M059J (cell line): ENCODE measurements at regions not wholly inside any gene's neighbourhood (a gene's known extent, or its start where the extent isn't known, plus 50 kb on each side); places are given as distances from the start of the nearest gene placed in this dataset.

Experiments
- DNase-seq: peaks from one replicate; pipeline ENCODE4 v3.0.0-alpha.2; 2012; ENCODE audit warnings: low read depth

DNA sequence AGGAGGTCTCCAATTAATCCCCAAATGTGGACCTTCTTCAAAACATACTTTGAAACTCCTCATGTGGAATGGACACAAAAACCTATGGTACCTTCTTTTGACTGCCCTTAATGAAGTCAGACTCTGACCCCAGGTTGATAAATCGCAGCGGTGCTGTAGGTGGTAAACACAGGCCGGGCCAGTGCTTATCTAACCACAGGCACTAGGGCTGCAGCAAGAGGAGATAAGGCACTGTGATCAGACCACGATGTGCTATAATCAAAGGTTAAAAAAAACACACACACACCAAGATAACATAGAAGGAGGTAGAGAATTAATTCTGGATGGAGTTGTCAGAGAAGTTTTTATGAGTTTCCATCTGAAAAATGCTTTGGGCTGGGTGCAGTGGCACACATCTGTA, 52.3 kb upstream of the SIPA1L2 start:
- DNase-seq = peak; percentile 37

DNA sequence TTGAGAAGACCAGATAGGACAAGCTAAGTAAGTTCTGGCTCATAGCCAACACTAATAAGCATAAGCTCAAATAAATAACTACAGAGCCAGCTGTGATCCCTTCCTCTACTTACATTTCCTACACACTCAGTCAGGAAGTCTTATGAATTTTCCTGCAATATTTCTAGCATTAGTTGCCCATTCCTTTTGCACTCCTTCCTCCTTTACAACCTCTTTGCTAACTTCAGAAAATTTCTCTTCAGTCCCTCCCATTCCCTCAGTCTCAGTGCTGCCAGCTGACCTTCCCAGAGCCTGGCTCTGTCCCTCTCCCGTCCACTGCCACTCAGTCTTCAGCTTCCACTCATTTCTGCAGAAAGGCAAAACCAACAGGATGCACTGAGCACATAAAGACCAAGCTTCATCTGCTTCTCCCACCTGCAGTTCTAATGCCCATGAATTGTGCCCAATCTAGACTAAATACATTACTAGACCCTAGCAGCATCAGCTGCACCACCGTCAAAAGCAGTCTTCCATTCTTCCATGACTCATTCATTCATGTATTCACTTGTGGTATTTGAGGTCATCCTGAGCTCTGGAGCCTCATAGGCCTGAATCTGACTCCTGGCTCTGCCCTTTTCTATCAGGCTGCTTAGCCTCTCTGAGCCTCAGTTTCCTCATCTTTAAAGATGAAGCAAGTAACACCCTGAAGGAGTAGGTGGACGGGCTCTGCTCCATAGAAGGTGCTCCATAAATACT, 54.6 kb upstream of the SIPA1L2 start:
- peak; percentile 81 for DNase-seq

DNA sequence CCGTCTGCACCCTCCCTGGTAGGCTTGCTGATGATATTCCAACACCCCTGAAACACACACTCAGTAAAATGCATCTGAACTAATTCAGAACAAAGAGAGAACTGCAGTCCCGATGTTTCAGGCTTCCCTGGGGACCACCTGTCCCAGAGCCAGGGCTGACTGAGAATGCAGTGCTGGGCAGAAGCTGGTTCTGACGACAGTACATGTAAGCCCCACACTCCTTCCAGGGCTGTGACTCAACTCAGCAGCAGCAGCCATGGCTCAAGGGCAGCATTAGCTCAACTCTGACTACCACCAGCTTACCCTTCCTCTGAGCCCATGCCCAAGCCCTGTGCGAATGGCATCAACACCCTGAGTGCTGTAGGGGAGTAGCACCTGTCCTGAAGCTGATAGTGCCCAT, 56.4 kb upstream of the SIPA1L2 start:
- DNase-seq = peak; percentile 25

DNA sequence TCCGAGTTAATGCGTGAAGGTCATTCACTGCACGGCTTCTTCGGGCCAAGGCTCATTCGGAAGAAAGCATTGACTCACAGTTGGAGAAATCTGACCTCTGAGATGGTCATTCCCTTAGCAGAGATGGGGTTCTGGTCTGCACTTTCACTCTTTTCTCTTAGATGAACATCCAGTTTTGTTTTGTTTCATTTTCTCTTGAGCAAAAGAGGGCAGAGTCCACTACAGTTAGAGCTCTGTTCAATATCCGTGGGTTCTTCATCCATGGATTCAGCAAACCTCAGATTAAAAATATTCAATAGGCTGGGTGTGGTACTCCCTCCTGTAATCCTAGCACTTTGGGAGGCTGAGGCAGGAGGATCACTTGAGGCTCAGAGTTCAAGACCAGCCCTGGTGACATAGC, 57.4 kb upstream of the SIPA1L2 start:
- no peak for DNase-seq

DNA sequence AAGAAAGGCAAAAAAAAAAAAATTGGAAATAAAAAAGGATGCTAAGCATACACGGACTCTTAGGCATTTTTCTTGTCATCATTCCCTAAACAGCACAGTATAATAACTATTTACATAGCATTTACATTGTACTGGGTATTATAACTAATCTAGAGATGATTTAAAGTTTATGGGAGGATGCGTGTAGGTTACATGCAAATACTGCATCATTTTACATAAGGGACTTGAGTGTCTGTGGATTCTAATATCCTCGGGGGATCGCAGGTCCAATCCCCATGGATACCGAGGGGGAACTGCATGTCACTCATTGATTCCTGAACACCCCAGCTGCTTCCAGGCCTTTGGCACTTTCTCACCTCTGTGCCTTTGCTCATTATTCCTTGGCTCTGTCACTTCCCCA, 57.8 kb upstream of the SIPA1L2 start:
- DNase-seq = no peak

DNA sequence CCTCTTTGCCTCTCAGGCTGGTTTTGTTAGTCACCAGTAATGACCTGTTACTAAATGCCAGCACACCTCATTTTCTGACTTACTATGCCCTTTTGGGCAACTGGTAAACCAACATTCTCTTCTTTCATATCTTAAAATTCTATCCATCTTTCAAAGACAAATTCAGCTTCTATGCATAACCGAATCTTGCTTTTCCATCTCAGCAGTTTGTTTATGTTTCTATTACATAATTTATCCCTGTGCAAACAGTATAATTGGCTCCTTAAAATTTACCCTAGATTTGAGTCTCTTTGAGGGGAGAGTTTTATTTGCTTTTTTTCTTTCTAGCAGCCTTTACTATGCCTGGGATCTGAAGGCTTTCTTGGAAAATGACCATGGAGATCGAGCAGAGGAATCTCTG, 58.5 kb upstream of the SIPA1L2 start:
- no peak for DNase-seq

DNA sequence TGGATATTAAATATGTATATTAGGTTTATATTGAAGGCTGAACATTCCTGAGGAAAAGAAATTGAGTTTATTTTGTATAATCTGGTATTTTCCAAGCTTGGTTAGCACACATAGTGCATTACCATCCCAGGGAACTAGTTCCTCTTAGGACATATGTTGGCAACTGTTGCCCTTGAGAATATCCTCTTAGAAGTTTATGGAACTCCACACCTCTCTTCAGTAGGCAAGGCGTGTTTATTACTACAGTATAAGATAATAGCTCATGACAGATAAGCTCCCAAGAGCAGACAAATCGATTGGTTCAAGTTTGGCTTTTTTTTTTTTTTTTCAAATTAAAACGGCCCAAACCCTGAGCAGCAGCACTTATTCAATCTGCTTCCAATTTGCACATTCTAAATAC, 59.8 kb upstream of the SIPA1L2 start:
- no peak for DNase-seq

DNA sequence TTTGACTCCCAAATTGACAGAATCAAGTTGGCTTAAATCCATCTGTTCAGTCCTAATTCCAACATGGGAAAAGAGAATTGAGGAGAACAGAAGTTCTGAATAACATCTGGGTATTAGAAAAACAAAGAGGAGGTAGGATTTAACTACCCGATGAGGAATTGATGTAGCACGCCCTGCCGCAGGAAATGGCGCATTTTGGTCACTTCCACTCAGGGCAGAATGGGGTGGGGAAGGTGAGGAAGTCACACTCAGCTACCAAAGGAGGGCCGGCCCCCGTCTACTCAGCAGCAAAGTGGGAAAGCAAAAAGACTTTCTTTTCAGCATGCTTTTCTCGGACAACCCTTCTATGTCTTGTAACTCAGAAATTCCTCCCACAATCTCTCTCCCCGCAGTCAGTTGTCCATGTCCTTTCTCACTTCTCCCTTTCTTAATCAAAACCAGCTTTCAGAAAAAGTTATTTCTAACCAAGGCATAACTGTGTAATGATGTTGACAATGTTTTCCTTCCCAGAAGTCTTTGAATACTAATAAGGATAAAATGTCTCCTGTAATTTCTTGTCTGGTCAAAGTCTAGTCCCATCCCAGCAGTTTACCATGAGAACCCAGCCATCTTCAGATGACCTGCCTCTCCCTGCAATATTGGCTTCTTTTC, 60.5 kb upstream of the SIPA1L2 start:
- DNase-seq = no peak

DNA sequence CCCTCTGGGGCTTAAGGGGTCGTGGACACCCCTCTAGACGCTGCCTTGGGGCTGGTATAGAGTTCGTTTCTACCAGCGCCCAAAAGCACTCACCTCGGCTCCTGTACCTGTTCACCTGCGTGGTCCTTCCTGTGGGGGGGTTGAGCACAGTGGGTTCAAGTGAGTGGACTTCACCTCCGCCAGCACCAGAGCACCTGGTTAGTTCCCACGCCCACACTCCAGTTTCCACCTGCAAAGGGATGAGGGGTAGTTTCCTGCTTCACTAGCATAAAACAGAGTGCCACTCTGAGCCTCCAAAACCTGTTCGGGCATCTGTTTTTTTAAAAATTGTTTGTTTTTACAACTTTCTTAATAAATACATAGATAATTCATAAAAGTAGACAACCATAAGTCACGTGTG, 64.5 kb upstream of the SIPA1L2 start:
- no peak for DNase-seq

DNA sequence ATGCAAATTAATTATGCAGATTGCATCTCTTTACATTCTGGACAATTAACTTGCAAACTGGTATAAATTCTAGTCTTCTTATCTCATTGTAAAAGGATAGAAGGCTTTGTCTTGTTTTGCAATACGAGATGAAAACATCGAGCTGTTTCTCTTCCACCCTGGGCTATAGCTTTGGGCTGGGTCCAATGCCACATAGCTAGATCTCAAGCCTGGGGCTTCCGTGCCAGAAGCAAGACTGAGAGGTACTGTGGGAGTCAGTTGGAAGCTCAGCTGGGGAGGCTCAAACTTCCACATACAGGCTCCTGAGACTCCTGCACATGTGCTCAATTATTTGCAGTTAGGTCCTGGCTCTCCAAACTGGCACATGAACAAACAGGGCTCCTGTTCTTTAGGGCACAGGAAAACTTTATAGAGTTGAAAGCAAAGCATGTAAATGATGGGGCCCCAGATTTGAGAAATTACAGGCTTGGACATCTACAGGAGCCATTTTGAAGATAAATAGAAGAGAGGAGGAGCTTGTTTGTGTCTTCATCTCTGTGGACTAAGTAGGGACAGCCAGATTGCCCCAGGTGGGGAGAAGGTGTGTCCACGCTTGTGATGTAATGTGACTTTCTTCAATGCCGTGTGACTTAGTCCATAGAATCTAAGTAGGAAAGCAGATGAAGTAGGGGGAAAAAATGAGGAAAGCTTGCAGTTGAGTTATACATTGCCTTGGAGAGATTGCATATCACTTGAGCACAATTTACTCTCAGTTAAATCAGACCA, 65.9 kb upstream of the SIPA1L2 start:
- no peak for DNase-seq

DNA sequence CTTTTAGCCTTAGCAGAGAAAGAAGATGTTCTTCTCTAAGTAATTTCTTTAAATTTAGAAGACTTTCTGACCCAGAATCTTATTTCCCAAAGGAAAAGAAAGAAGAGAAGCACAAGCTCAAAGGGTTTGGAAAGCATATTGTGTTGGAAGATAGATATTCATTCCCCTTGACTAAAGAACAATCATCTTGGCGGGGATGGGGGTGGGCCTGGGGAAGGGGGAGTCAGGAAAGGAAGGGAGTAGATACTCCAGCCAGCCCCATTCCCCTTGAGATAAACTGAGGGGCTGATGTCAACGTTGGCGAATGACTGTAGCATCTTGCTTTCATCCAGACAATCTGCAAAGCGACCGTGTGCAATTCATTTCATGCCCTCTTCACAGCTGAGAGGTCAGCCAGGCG, 66.5 kb upstream of the SIPA1L2 start:
- no peak for DNase-seq

DNA sequence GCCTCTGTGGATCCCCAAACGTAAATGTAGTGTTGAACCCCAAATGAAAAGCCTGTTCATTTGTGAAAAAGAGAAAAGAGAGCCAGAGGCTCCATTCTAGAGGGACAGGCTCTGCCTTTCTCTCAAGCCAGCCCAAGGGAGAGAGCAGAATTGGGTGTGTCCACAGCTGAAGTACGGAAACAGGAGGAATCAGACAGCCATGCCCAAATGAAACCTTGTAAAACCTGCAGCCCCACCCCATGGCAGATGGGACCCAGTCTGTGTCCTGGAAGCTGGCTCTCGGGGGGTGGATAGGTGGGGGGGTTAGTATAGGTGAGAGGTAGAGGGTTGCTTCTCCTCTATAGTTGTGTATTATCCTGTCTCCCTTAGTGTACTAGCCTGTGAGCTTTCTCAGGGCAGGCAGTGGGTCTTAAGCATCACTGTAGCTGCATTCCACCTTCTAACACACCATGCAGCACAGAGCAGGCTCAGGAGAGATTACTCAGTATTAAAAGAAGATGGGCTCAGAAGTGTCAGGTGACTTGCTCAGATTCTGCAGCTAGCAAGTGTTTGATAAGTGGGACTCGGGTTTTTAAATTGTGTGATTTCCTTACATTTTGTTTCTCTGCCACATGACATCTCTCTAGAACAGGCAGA, 67.4 kb upstream of the SIPA1L2 start:
- no peak for DNase-seq

DNA sequence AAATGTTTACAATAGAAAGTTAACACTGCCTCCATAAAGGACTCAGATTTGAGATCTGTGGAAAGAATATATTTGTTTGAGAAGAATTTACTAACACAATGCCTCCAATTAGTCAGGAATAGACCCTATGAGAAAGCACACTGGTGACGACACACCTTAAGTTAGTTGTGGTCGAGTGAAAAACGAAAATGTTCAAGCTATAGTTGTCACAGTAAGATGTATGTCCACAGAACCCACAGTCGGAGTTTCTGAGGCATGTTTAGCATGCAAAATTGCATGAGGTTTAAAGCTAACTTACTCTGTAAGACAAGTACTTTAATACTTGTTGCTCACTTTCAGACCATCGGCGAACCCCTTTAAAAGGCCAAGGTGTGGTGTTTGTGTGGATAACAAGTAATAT, 69.9 kb upstream of the SIPA1L2 start:
- no peak for DNase-seq

DNA sequence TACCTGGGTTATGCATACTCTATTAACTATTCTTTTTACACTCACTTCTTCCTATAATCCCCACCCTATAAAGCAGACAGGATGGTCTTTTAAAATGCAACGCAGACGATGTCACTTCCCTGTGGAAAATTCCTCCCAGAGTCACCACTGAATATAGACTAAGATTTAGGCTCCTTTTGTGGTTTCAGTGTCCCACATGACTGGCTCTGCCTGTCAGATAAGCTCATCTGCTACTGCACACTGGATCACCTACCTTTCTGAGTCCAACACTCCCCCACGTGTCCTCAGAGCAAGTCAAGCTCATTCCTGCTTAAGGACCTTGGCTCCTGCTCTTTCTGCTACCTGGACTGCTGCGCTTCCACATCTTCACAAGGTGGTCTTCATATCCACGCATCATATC, 73.0 kb upstream of the SIPA1L2 start:
- DNase-seq = no peak

DNA sequence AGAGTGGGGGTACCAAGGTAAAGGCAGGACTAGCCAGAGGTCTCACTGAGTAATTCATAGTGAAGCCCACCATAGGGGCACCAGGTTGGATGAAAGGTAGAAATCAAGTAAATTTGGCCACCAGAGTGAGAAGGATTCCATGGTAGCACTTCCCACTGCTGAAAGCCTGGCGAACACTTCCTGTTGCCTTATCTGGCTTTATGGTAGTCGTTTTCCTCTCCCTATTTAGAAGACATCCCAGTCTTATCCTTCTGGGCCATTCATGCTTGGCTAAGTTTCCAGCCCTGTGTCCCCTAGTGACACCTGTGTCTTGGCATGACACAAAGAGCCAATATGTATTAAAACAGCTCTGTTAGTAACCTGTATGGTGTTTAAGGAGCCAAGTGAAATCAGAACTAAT, 74.3 kb upstream of the SIPA1L2 start:
- peak; percentile 24 for DNase-seq

DNA sequence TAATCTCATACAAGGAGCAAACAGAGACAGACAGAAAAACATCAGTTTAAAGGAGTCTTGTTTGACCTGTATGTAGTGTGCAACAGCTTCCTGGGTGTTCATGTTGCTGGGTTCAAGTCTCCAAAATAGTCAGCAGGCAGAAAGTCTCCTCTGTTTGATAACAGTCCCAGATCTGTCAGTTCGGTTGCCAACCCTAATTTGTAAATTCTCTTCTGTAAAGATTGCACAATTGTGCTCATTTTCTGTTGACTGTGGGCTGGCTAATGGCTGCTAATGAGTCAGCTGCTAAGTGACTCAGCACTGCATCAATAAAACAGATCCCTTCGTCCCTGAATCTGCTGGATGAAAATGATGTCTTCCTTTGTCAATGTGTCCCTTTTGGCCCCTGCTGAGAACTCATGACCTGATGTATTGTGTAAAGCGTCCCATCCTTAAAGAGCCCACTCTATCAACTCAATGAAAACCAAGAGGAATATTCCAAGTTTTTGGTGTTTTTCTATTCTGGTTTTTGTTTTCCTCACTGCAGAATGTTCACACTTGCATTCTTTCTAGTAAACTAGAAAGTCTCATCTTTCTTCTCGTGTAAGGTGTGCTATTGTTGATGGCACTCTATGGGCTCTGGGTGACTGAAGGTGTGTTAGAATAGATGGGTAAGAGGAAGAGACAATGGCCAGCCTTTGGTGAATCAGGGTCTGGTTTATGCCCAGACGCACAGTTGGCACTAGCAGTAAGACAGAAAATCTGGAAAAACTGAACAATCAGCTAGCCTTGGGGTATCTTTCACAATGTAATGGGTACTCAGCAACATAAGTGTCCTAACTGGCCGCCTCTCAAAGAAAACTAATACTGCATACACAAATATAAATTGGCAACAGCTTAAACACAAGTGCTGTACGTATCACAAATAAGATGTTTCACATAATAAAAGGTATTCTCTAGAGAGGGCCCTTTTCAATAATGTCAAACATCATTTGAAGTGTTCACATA, 75.1 kb upstream of the SIPA1L2 start:
- DNase-seq = peak; percentile 92

DNA sequence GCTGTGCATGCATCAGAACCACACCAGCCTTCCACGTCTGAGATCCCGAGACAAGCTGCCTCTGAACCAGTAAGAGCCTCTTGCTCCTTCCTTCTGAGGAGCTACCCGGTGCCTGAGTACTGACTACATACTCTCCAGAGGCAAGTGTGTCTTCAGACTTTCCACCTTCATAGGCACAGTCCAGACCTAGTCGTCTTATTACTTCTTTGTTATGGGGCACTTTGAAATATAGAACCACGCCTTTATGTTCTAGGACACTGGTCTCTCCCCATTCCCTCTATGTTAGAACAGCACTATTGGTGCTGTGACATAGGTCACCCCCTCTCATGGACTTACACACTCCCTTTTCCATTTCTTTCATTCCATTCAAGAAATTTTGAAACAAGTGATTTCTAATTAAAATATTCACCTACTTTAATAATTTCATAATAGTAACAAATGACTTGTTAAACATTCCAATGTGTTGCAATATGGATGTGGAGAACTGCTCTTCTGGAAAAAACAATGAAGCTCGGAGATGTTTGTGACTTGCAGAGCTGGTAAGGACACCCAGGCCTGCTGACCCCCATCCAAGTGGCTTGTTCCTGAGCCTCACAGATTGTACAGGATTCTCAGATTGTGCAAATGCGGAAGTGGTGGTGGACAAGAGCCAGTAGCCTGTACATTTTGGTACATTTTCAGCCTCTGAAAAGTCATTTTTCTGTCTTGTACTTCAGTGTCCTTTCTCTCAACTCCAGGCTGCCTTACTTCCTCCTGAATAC, 76.1 kb upstream of the SIPA1L2 start:
- DNase-seq = no peak

DNA sequence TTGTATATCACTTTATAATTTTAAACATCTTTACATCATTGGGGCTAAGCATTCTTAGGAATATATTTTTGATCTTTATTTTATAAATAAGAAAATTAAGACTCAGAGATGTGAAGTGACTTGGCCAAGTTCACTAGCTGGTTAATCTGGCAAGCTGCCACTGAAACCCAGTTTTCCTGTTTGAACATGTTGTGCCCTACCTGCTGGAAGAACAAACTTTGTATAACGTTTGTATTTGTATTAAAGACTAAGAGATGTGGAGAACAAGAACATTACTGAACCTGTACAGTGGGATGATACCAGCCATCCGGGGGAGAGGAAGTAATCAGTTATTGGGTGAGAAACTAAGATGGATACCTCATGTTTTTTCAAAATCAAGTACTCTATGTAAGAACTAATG, 77.2 kb upstream of the SIPA1L2 start:
- DNase-seq = no peak

DNA sequence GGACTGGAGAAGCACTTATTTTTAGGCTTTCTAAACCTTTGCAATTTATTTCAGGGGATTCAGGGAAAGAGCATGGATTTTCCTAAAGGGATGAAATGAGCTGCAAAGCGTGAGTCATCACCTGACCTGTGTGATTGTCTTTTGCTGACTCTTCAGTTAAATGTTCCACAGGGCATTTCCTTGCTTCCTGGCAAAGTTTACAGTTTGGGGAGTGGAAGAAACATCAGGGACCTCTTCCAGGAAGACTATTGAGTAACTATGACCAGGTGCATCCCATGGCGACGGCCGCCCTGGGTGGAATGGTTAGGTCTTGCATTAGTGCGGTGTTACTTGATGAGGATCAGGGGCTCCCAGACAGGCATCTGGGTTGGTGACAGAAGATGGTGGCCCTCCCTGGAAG, 79.5 kb upstream of the SIPA1L2 start:
- DNase-seq = peak; percentile 81

DNA sequence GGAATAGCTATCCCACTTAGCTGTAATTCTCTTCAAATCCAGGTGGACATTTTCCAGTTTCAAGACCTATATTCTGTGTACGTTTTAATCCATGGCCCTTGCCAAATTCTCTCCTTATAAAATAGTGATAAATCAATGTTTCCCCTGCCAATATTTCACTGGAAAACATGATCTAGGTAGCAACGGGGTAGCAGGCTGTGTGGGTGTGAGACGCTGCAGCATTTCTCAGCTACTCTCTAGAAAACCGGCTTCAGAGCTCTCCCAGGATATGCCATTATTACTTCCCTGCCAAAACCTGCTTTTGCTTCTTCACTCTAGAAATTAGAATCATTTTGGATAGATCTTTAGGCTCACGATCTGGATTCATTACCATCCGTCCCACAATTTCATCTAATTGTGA, 82.1 kb upstream of the SIPA1L2 start:
- no peak for DNase-seq

DNA sequence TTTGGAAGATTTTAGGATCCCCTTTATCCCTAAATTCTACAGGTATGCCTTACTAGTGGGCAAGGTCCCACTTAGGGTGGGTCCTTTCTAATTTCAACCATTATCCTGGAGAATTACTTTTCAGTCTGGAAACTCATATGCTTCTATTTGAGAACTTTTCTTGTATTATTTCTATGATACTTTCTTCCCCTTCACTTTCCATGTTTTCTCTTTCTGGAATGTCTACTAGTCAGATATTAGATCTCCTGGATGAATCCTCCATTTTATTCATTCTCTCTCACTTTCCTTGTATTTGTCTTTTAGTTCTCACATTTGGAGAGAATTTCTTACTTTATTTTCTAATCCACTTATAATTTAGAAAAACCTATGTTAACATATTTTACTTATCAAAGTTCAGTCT, 83.9 kb upstream of the SIPA1L2 start:
- no peak for DNase-seq
